ENCODE measurements at regions not wholly inside any gene's neighbourhood (a gene's known extent, or its start where the extent isn't known, plus 50 kb on each side); places are given as distances from the start of the nearest gene placed in this dataset.

DNA sequence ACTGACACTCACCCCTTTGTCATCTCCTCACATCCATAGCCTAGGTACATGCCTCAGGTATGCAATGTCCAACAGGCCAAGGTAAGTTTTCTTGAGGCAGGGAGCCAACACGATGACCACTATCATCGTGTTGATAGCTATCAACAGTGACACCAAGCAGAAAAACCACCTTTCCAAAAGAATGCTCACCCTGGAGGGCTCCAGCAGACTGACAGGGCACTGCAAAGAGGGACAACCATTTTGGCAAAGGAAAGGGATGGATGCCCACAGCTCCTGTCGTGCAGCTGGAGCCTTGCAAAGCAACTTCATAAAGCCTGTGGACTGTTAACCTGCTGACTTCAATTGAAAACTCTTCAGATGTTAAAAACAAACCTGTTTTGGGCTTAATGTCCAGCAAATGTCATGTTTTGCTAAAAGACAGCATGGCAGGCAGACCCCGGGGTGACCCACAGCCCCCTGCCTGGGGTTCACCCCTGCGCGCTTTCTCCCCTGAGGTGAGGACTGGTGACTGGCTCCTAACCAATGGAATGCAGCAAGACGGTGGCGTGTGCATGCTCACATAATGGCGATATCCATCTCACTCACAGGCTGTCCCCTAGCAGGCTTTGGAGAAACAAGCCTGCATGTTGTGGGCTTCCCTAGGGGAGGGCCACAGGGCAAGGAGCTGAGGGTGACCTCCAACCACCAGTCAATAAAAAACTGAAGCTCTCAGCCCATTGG lies 293.8 kb downstream of the TCERG1L start:
- TF ChIP-seq, protein P1, sequence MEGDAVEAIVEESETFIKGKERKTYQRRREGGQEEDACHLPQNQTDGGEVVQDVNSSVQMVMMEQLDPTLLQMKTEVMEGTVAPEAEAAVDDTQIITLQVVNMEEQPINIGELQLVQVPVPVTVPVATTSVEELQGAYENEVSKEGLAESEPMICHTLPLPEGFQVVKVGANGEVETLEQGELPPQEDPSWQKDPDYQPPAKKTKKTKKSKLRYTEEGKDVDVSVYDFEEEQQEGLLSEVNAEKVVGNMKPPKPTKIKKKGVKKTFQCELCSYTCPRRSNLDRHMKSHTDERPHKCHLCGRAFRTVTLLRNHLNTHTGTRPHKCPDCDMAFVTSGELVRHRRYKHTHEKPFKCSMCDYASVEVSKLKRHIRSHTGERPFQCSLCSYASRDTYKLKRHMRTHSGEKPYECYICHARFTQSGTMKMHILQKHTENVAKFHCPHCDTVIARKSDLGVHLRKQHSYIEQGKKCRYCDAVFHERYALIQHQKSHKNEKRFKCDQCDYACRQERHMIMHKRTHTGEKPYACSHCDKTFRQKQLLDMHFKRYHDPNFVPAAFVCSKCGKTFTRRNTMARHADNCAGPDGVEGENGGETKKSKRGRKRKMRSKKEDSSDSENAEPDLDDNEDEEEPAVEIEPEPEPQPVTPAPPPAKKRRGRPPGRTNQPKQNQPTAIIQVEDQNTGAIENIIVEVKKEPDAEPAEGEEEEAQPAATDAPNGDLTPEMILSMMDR (IDR thresholded peaks at IDR 0.05) = no peak
- Histone ChIP-seq H3K27me3 (no peaks in the 10 kb centered on the region), H3K36me3 (no peaks in the 10 kb centered on the region), H3K4me1 (ENCODE audit: control insufficient read depth in 1 of 2, insufficient read depth in 1 of 2, low read depth in 1 of 2, low read length in 1 of 2) (no peaks in the 10 kb centered on the region), H3K9me3 (no peaks in the 10 kb centered on the region), H3K27ac (no peak overlapping the region), H3K4me3 (ENCODE audit: low read depth in 1 of 2, low read length in 1 of 2) (no peak overlapping the region)

- TF ChIP-seq, protein P1 (IDR thresholded peaks at IDR 0.05) = no peak
- Histone ChIP-seq H3K4me1 (ENCODE audit: control insufficient read depth in 1 of 2, insufficient read depth in 1 of 2, low read depth in 1 of 2, low read length in 1 of 2) (no peaks in the 10 kb centered on the region), H3K36me3 (no peaks in the 10 kb centered on the region), H3K9me3 (no peaks in the 10 kb centered on the region), H3K27ac (no peak overlapping the region), H3K27me3 (no peaks in the 10 kb centered on the region), H3K4me3 (ENCODE audit: low read depth in 1 of 2, low read length in 1 of 2) (no peak overlapping the region)
These were observed 292.5 kb downstream of the TCERG1L start for GRCh38 chr10:131018886-131019500.

- Histone ChIP-seq H3K36me3 (no peaks in the 10 kb centered on the region), H3K4me1 (ENCODE audit: control insufficient read depth in 1 of 2, insufficient read depth in 1 of 2, low read depth in 1 of 2, low read length in 1 of 2) (no peaks in the 10 kb centered on the region), H3K27ac (no peak overlapping the region), H3K27me3 (no peaks in the 10 kb centered on the region), H3K4me3 (ENCODE audit: low read depth in 1 of 2, low read length in 1 of 2) (no peak overlapping the region), H3K9me3 (no peaks in the 10 kb centered on the region)
- TF ChIP-seq, protein P1 (IDR thresholded peaks at IDR 0.05) = no peak
These were observed 291.8 kb downstream of the TCERG1L start for GRCh38 chr10:131019696-131020095.

DNA sequence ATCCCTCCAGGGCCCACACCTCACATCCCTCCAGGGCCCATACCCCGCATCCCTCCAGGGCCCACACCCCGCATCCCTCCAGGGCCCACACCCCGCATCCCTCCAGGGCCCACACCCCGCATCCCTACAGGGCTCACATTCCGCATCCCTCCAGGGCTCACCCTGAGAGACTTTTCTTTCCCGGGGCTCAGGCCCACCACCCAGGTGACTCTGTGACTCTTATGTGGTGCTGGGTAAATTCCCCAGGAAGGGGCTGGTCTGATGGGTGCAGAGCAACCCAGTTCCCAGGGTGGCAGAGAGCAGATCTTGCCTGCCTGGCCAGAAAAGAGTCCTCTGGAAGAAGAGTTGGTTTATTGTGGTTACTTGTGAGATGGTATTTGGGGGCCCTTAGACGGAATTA lies 290.7 kb downstream of the TCERG1L start:
- Histone ChIP-seq H3K9me3 (no peaks in the 10 kb centered on the region), H3K4me3 (ENCODE audit: low read depth in 1 of 2, low read length in 1 of 2) (no peak overlapping the region), H3K27me3 (no peaks in the 10 kb centered on the region), H3K27ac (no peak overlapping the region), H3K36me3 (no peaks in the 10 kb centered on the region), H3K4me1 (ENCODE audit: control insufficient read depth in 1 of 2, insufficient read depth in 1 of 2, low read depth in 1 of 2, low read length in 1 of 2) (no peaks in the 10 kb centered on the region)
- TF ChIP-seq, protein P1 (IDR thresholded peaks at IDR 0.05) = no peak

GRCh38 chr10:131021246-131021895 lies 290.1 kb downstream of the TCERG1L start:
- Histone ChIP-seq H3K27me3 (no peaks in the 10 kb centered on the region), H3K4me3 (ENCODE audit: low read depth in 1 of 2, low read length in 1 of 2) (no peak overlapping the region), H3K4me1 (ENCODE audit: control insufficient read depth in 1 of 2, insufficient read depth in 1 of 2, low read depth in 1 of 2, low read length in 1 of 2) (no peaks in the 10 kb centered on the region), H3K9me3 (no peaks in the 10 kb centered on the region), H3K27ac (no peak overlapping the region), H3K36me3 (no peaks in the 10 kb centered on the region)
- TF ChIP-seq, protein P1 (IDR thresholded peaks at IDR 0.05) = no peak
